Trophoblast cell (in vitro differentiated cells and primary cell): ENCODE measurements at regions not wholly inside any gene's neighbourhood (a gene's known extent, or its start where the extent isn't known, plus 50 kb on each side); places are given as distances from the start of the nearest gene placed in this dataset.

Experiments
- DNase-seq, 2 donors: peaks; one replicate each; pipeline ENCODE4 v3.0.0-alpha.2; 2016
- H2AFZ ChIP-seq: 2 replicates; pipeline ENCODE4 v1.6.1; 2013; ENCODE audit warnings: low read length, moderate library complexity, mild to moderate bottlenecking; ENCODE audit not compliant: insufficient read depth, poor library complexity
- H2AK5ac ChIP-seq: 2 replicates; pipeline ENCODE4 v1.6.1; 2013; ENCODE audit warnings: mild to moderate bottlenecking, low read length
- H2BK120ac ChIP-seq: 2 replicates; pipeline ENCODE4 v1.6.1; 2013; ENCODE audit warnings: low read length, mild to moderate bottlenecking, moderate library complexity; ENCODE audit not compliant: insufficient read depth, poor library complexity
- H2BK12ac ChIP-seq: 2 replicates; pipeline ENCODE4 v1.6.1; 2013; ENCODE audit warnings: mild to moderate bottlenecking, low read length, moderate library complexity
- H2BK5ac ChIP-seq: 2 replicates; pipeline ENCODE4 v1.6.1; 2013; ENCODE audit warnings: low read length, low read depth, moderate library complexity, mild to moderate bottlenecking; ENCODE audit not compliant: poor library complexity
- H3K14ac ChIP-seq: 2 replicates; pipeline ENCODE4 v1.6.1; 2013; ENCODE audit warnings: mild to moderate bottlenecking, low read length
- H3K18ac ChIP-seq: 2 replicates; pipeline ENCODE4 v1.6.1; 2013; ENCODE audit warnings: mild to moderate bottlenecking, low read length
- H3K23ac ChIP-seq: 2 replicates; pipeline ENCODE4 v1.6.1; 2013; ENCODE audit warnings: low read length
- H3K27ac ChIP-seq: 2 replicates; pipeline ENCODE4 v1.5.1; 2013; ENCODE audit warnings: low read depth, mild to moderate bottlenecking, inconsistent platforms, low read length, moderate library complexity
- H3K27me3 ChIP-seq: 2 replicates; pipeline ENCODE4 v1.6.1; 2013; ENCODE audit warnings: inconsistent platforms, mild to moderate bottlenecking, low read length, moderate library complexity; ENCODE audit not compliant: insufficient read depth
- H3K36me3 ChIP-seq, 2 experiments: 1 replicate in 1 of 2; 2 replicates in 1 of 2; pipeline ENCODE4 v1.6.1; 2013; ENCODE audit warnings: low read length in 2 of 2, mild to moderate bottlenecking in 2 of 2, moderate library complexity in 1 of 2; ENCODE audit not compliant: insufficient read depth in 2 of 2, control insufficient read depth in 1 of 2
- H3K4ac ChIP-seq: 2 replicates; pipeline ENCODE4 v1.6.1; 2013; ENCODE audit warnings: low read depth, mild to moderate bottlenecking, low read length, moderate library complexity
- H3K4me1 ChIP-seq, 2 experiments: 1 replicate in 1 of 2; 2 replicates in 1 of 2; pipeline ENCODE4 v1.6.1; 2013; ENCODE audit warnings: low read length in 2 of 2, mild to moderate bottlenecking in 2 of 2, moderate library complexity in 1 of 2; ENCODE audit not compliant: insufficient read depth in 2 of 2, control insufficient read depth in 1 of 2
- H3K4me2 ChIP-seq: 2 replicates; pipeline ENCODE4 v1.6.1; 2013; ENCODE audit warnings: inconsistent platforms, mild to moderate bottlenecking, low read length, moderate library complexity
- H3K4me3 ChIP-seq: 2 replicates; pipeline ENCODE4 v1.5.1; 2013; ENCODE audit warnings: mild to moderate bottlenecking, low read depth, low read length, inconsistent platforms
- H3K79me1 ChIP-seq: one replicate; pipeline ENCODE4 v1.6.1; 2013; ENCODE audit warnings: low read length
- H3K79me2 ChIP-seq: 2 replicates; pipeline ENCODE4 v1.6.1; 2013; ENCODE audit warnings: low read length, mild to moderate bottlenecking; ENCODE audit not compliant: control insufficient read depth, insufficient read depth, poor library complexity
- H3K9ac ChIP-seq: 2 replicates; pipeline ENCODE4 v1.6.1; 2013; ENCODE audit warnings: mild to moderate bottlenecking, low read length
- H3K9me3 ChIP-seq: 2 replicates; pipeline ENCODE4 v1.6.1; 2013; ENCODE audit warnings: low read depth, mild to moderate bottlenecking, control low read depth, inconsistent platforms, low read length; ENCODE audit not compliant: insufficient read depth
- H4K12ac ChIP-seq: 2 replicates; pipeline ENCODE4 v1.6.1; 2013; ENCODE audit warnings: low read depth, mild to moderate bottlenecking, low read length, moderate library complexity
- H4K8ac ChIP-seq: 2 replicates; pipeline ENCODE4 v1.6.1; 2013; ENCODE audit warnings: low read depth, mild to moderate bottlenecking, low read length, moderate library complexity
- H4K91ac ChIP-seq: one replicate; pipeline ENCODE4 v1.6.1; 2013; ENCODE audit warnings: low read depth, mild to moderate bottlenecking, low read length, moderate library complexity
- WGBS: extraction: QIAGEN DNeasy Blood & Tissue Kit; methylation state at CpG from one replicate; pipeline ENCODE4 v1.1.7; 2013; ENCODE audit warnings: missing lambda C conversion rate; ENCODE audit not compliant: insufficient read length, insufficient coverage; ENCODE audit errors: extremely low coverage; 5-methylcytosine and 5-hydroxymethylcytosine counted together

DNA sequence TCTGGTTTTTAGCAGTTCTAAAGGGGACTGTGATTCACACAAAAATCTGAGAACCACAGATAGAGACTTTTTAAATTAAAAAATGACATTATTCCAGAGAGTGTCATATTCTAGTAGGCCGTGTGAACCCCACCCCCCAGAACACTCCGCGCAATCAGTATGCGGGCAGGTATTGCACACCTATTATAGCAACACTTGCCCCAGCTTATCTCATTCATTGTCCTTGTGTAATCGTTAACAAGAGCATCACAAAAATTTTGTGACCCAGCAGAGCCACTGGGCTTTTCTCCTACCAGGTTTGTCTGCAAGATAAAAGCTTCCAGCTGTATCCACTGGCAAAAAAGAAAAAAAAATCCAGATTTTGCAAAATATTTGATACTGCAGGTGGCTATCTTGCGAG is 394.1 kb upstream of the SMIM31 start:
- no peak overlapping the region for H4K8ac ChIP-seq
- WGBS = no CpG with 5 or more reads among the region's 6 CpGs
- no peak overlapping the region for H3K4me3 ChIP-seq
- H3K9me3 ChIP-seq = peaks cover 1% of the 10 kb centered on the region
- no peak overlapping the region for H4K12ac ChIP-seq
- no peak overlapping the region for H2BK120ac ChIP-seq
- H3K4me1 ChIP-seq = no peaks in the 10 kb centered on the region
- no peaks in the 10 kb centered on the region for H3K36me3 ChIP-seq
- H3K4ac ChIP-seq = no peak overlapping the region
- no peaks in the 10 kb centered on the region for H3K27me3 ChIP-seq
- H3K23ac ChIP-seq = no peak overlapping the region
- no peak overlapping the region for H3K27ac ChIP-seq
- no peak overlapping the region for H2BK5ac ChIP-seq
- H2AK5ac ChIP-seq = no peak overlapping the region
- H3K79me2 ChIP-seq = no peaks in the 10 kb centered on the region
- no peak overlapping the region for H3K14ac ChIP-seq
- no peak overlapping the region for H3K18ac ChIP-seq
- peak; percentile 67 to 76 for DNase-seq
- no peak overlapping the region for H2BK12ac ChIP-seq
- no peak overlapping the region for H4K91ac ChIP-seq
- H2AFZ ChIP-seq = no peak overlapping the region
- H3K79me1 ChIP-seq = no peaks in the 10 kb centered on the region
- no peak overlapping the region for H3K9ac ChIP-seq
- no peak overlapping the region for H3K4me2 ChIP-seq

DNA sequence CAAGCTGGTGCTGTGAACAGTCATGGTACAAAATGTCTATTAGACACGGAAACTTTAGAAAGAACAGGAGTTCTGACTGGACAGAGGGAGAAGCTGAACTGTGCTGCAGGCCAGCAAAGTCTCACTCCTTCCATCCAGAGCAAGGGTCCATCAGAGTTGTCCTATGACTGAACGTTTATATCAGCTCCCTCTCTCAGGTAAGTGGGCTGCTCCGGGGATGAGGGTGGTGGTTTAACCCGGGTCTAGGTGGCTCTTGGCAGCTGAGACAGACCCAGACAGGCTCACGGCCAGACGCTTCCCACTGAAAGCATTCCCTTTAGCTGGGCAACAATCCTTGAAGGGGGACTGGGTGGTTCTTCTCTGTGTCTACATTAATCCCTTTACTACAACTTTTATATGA is 385.0 kb upstream of the SMIM31 start:
- no CpG with 5 or more reads among the region's 6 CpGs for WGBS
- H3K4me2 ChIP-seq = no peak overlapping the region

DNA sequence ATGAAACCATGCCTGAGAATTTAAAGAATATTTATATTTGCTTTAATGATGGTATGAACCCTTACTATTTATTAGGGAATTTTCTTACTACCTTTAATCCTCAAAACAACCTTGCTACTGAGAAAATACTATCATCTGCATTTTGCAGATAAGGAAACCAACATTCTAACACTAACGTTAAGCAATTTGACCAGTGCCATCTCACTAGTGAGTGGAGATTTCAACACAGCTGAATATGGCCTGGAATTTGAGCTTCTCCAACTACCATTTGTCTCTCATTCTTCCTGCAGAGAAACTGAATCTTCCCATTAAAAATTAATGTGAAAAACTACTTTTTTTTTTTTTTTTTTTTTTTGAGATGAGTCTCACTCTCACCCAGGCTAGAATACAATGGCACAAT is 380.9 kb upstream of the SMIM31 start:
- Histone ChIP-seq H3K9me3 (no peaks in the 10 kb centered on the region), H2AFZ (no peak overlapping the region), H3K27ac (no peak overlapping the region), H3K4ac (no peak overlapping the region), H3K27me3 (no peaks in the 10 kb centered on the region), H2AK5ac (no peak overlapping the region), H3K18ac (no peak overlapping the region), H2BK12ac (no peak overlapping the region), H4K12ac (no peak overlapping the region), H3K4me3 (no peak overlapping the region), H4K8ac (no peak overlapping the region), H3K14ac (no peak overlapping the region), H4K91ac (no peak overlapping the region), H3K79me2 (no peaks in the 10 kb centered on the region), H3K36me3 (no peaks in the 10 kb centered on the region), H3K4me1 (no peaks in the 10 kb centered on the region), H2BK5ac (no peak overlapping the region), H3K23ac (no peak overlapping the region), H3K9ac (no peak overlapping the region), H3K79me1 (no peaks in the 10 kb centered on the region), H3K4me2 (no peak overlapping the region), H2BK120ac (no peak overlapping the region)
- DNase-seq = peak in 1 of 2 donors; percentile 19
- no CpG with 5 or more reads among the region's 1 CpG for WGBS

More for the DNA sequence above, 385.0 kb upstream of the SMIM31 start:
- no peak overlapping the region for H2AFZ ChIP-seq
- H3K79me2 ChIP-seq = no peaks in the 10 kb centered on the region
- H2AK5ac ChIP-seq = no peak overlapping the region
- no peak overlapping the region for H3K4ac ChIP-seq
- no peak overlapping the region for H3K4me3 ChIP-seq
- no peak overlapping the region for H2BK12ac ChIP-seq
- no peaks in the 10 kb centered on the region for H3K4me1 ChIP-seq
- H3K9me3 ChIP-seq = no peaks in the 10 kb centered on the region
- no peaks in the 10 kb centered on the region for H3K79me1 ChIP-seq
- H2BK120ac ChIP-seq = no peak overlapping the region
- H4K12ac ChIP-seq = no peak overlapping the region
- no peak overlapping the region for H3K18ac ChIP-seq
- DNase-seq = no peak
- H3K27ac ChIP-seq = no peak overlapping the region
- H2BK5ac ChIP-seq = no peak overlapping the region
- H3K27me3 ChIP-seq = no peaks in the 10 kb centered on the region
- no peak overlapping the region for H4K91ac ChIP-seq
- no peak overlapping the region for H3K23ac ChIP-seq
- H3K36me3 ChIP-seq = no peaks in the 10 kb centered on the region
- no peak overlapping the region for H3K9ac ChIP-seq
- H3K14ac ChIP-seq = no peak overlapping the region
- H4K8ac ChIP-seq = no peak overlapping the region

DNA sequence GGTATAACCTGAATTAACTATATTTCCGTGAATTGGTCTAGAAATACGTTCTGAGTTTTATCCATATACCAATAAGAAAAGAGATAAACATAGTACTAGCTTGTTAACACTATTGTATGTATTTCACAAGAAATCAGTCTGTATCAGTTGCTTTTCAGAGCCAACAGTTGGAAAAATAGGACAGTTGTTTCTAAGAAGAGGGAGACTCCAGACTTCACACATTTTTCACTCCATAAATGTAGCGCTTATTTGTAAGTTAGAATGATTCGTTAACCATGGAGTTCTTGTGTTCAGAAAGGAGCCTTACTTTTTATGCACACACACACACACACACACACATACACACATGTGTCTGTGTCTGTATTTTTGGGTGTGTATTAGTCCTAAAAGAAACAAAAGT is 376.7 kb upstream of the SMIM31 start:
- Histone ChIP-seq H2AFZ (no peak overlapping the region), H3K9ac (no peak overlapping the region), H2AK5ac (no peak overlapping the region), H3K36me3 (no peaks in the 10 kb centered on the region), H3K18ac (no peak overlapping the region), H2BK12ac (no peak overlapping the region), H3K9me3 (no peaks in the 10 kb centered on the region), H3K4me2 (no peak overlapping the region), H3K4ac (no peak overlapping the region), H4K91ac (no peak overlapping the region), H3K79me2 (no peaks in the 10 kb centered on the region), H4K12ac (no peak overlapping the region), H3K27ac (no peak overlapping the region), H4K8ac (no peak overlapping the region), H2BK120ac (no peak overlapping the region), H3K27me3 (no peaks in the 10 kb centered on the region), H2BK5ac (no peak overlapping the region), H3K14ac (no peak overlapping the region), H3K4me3 (no peak overlapping the region), H3K23ac (no peak overlapping the region), H3K4me1 (no peaks in the 10 kb centered on the region), H3K79me1 (no peaks in the 10 kb centered on the region)
- DNase-seq = no peak
- WGBS = no CpG with 5 or more reads among the region's 4 CpGs
